ENCODE measurements at regions not wholly inside any gene's neighbourhood (a gene's known extent, or its start where the extent isn't known, plus 50 kb on each side); places are given as distances from the start of the nearest gene placed in this dataset.

- TF ChIP-seq CTCF (IDR thresholded peaks at IDR 0.05) (no peak), POLR2A (IDR thresholded peaks at IDR 0.05) (no peak)
Measured at GRCh38 chr9:13879981-13880380, 434.0 kb downstream of the NFIB start.

Data from thyroid gland (tissue), 4 donors.